ENCODE measurements at regions not wholly inside any gene's neighbourhood (a gene's known extent, or its start where the extent isn't known, plus 50 kb on each side); places are given as distances from the start of the nearest gene placed in this dataset.

- peaks cover 7% of the 10 kb centered on the region for H3K27me3 Mint-ChIP-seq
- H3K27me3 ChIP-seq (ENCODE audit: control insufficient read depth, insufficient read depth, low read length): peaks cover 3% of the 10 kb centered on the region
- no peak overlapping the region for H3K27ac ChIP-seq (ENCODE audit: insufficient read depth, low read length, poor library complexity, severe bottlenecking)
- no peak overlapping the region for H3K4me3 Mint-ChIP-seq
- no peak for DNase-seq
- no peaks in the 10 kb centered on the region for H3K4me1 Mint-ChIP-seq
- ATAC-seq (ENCODE audit: low read depth in 2 of 2): no peak
- peaks cover 0 to 2% (median 0%) of the 10 kb centered on the region in 7 donors for H3K9me3 Mint-ChIP-seq
- no peak overlapping the region for H3K4me3 ChIP-seq (ENCODE audit: low read depth, low read length)
- no peak overlapping the region for H3K27ac Mint-ChIP-seq
- no peaks in the 10 kb centered on the region for H3K4me1 ChIP-seq (ENCODE audit: control insufficient read depth, insufficient read depth, low read length, poor library complexity, severe bottlenecking)
- H3K36me3 ChIP-seq (ENCODE audit: control insufficient read depth, insufficient read depth, low read length): no peaks in the 10 kb centered on the region
- no peaks in the 10 kb centered on the region for H3K36me3 Mint-ChIP-seq
- H3K9me3 ChIP-seq (ENCODE audit: control insufficient read depth in 2 of 2, low read length in 2 of 2): no peaks in the 10 kb centered on the region
Observed at GRCh38 chr10:44051584-44052385, 333.1 kb downstream of the CXCL12 start.

GRCh38 chr10:44051091-44051490, 333.8 kb downstream of the CXCL12 start:
- Histone ChIP-seq H3K36me3 (ENCODE audit: control insufficient read depth, insufficient read depth, low read length) (no peaks in the 10 kb centered on the region), H3K4me3 (ENCODE audit: low read depth, low read length) (no peak overlapping the region), H3K9me3 (ENCODE audit: control insufficient read depth in 2 of 2, low read length in 2 of 2) (no peaks in the 10 kb centered on the region), H3K4me1 (ENCODE audit: control insufficient read depth, insufficient read depth, low read length, poor library complexity, severe bottlenecking) (no peaks in the 10 kb centered on the region), H3K27me3 (ENCODE audit: control insufficient read depth, insufficient read depth, low read length) (peaks cover 3% of the 10 kb centered on the region), H3K27ac (ENCODE audit: insufficient read depth, low read length, poor library complexity, severe bottlenecking) (no peak overlapping the region)
- Mint-ChIP-seq H3K36me3 (no peaks in the 10 kb centered on the region), H3K27me3 (peaks cover 3% of the 10 kb centered on the region), H3K9me3 (peaks cover 0 to 2% (median 0%) of the 10 kb centered on the region in 7 donors), H3K4me1 (no peaks in the 10 kb centered on the region), H3K4me3 (no peak overlapping the region), H3K27ac (no peak overlapping the region)
- ATAC-seq (ENCODE audit: low read depth in 2 of 2) (no peak), DNase-seq (no peak)

GRCh38 chr10:44049301-44050015, 335.4 kb downstream of the CXCL12 start:
- no peaks in the 10 kb centered on the region for H3K9me3 ChIP-seq (ENCODE audit: control insufficient read depth in 2 of 2, low read length in 2 of 2)
- H3K36me3 ChIP-seq (ENCODE audit: control insufficient read depth, insufficient read depth, low read length): no peaks in the 10 kb centered on the region
- H3K4me3 ChIP-seq (ENCODE audit: low read depth, low read length): no peak overlapping the region
- H3K36me3 Mint-ChIP-seq: no peaks in the 10 kb centered on the region
- H3K27ac ChIP-seq (ENCODE audit: insufficient read depth, low read length, poor library complexity, severe bottlenecking): no peak overlapping the region
- no peaks in the 10 kb centered on the region for H3K27me3 Mint-ChIP-seq
- no peaks in the 10 kb centered on the region for H3K4me1 Mint-ChIP-seq
- DNase-seq (no peak), ATAC-seq (ENCODE audit: low read depth in 2 of 2) (no peak)
- H3K4me1 ChIP-seq (ENCODE audit: control insufficient read depth, insufficient read depth, low read length, poor library complexity, severe bottlenecking): no peaks in the 10 kb centered on the region
- peaks cover 0 to 2% (median 0%) of the 10 kb centered on the region in 7 donors for H3K9me3 Mint-ChIP-seq
- no peak overlapping the region for H3K4me3 Mint-ChIP-seq
- peaks cover 3% of the 10 kb centered on the region for H3K27me3 ChIP-seq (ENCODE audit: control insufficient read depth, insufficient read depth, low read length)
- no peak overlapping the region for H3K27ac Mint-ChIP-seq

GRCh38 chr10:44047361-44047760, 337.5 kb downstream of the CXCL12 start:
- no peak for ATAC-seq (ENCODE audit: low read depth in 2 of 2)
- Mint-ChIP-seq H3K36me3 (no peaks in the 10 kb centered on the region), H3K27ac (no peak overlapping the region), H3K4me1 (no peaks in the 10 kb centered on the region), H3K4me3 (no peak overlapping the region), H3K9me3 (peaks cover 0 to 2% (median 0%) of the 10 kb centered on the region in 7 donors), H3K27me3 (no peaks in the 10 kb centered on the region)
- Histone ChIP-seq H3K27ac (ENCODE audit: insufficient read depth, low read length, poor library complexity, severe bottlenecking) (no peak overlapping the region), H3K27me3 (ENCODE audit: control insufficient read depth, insufficient read depth, low read length) (peaks cover 3% of the 10 kb centered on the region), H3K4me3 (ENCODE audit: low read depth, low read length) (no peak overlapping the region), H3K9me3 (ENCODE audit: control insufficient read depth in 2 of 2, low read length in 2 of 2) (no peaks in the 10 kb centered on the region), H3K36me3 (ENCODE audit: control insufficient read depth, insufficient read depth, low read length) (no peaks in the 10 kb centered on the region), H3K4me1 (ENCODE audit: control insufficient read depth, insufficient read depth, low read length, poor library complexity, severe bottlenecking) (no peaks in the 10 kb centered on the region)
- DNase-seq: no peak

GRCh38 chr10:44046605-44047004, 338.3 kb downstream of the CXCL12 start:
- Histone ChIP-seq H3K4me3 (ENCODE audit: low read depth, low read length) (no peak overlapping the region), H3K9me3 (ENCODE audit: control insufficient read depth in 2 of 2, low read length in 2 of 2) (no peaks in the 10 kb centered on the region), H3K27ac (ENCODE audit: insufficient read depth, low read length, poor library complexity, severe bottlenecking) (no peak overlapping the region), H3K4me1 (ENCODE audit: control insufficient read depth, insufficient read depth, low read length, poor library complexity, severe bottlenecking) (no peaks in the 10 kb centered on the region), H3K27me3 (ENCODE audit: control insufficient read depth, insufficient read depth, low read length) (peaks cover 3% of the 10 kb centered on the region), H3K36me3 (ENCODE audit: control insufficient read depth, insufficient read depth, low read length) (no peaks in the 10 kb centered on the region)
- no peaks in the 10 kb centered on the region for H3K36me3 Mint-ChIP-seq
- no peak overlapping the region for H3K27ac Mint-ChIP-seq
- H3K27me3 Mint-ChIP-seq: no peaks in the 10 kb centered on the region
- H3K4me3 Mint-ChIP-seq: no peak overlapping the region
- no peak for ATAC-seq (ENCODE audit: low read depth in 2 of 2)
- H3K9me3 Mint-ChIP-seq: peaks cover 0 to 2% (median 0%) of the 10 kb centered on the region in 7 donors
- no peaks in the 10 kb centered on the region for H3K4me1 Mint-ChIP-seq
- no peak for DNase-seq

- H3K9me3 ChIP-seq (ENCODE audit: control insufficient read depth in 2 of 2, low read length in 2 of 2): no peaks in the 10 kb centered on the region
- Mint-ChIP-seq H3K4me1 (no peaks in the 10 kb centered on the region), H3K27me3 (no peaks in the 10 kb centered on the region), H3K4me3 (no peak overlapping the region), H3K36me3 (no peaks in the 10 kb centered on the region), H3K27ac (no peak overlapping the region), H3K9me3 (peaks cover 0 to 1% (median 0%) of the 10 kb centered on the region in 7 donors)
- H3K27me3 ChIP-seq (ENCODE audit: control insufficient read depth, insufficient read depth, low read length): peaks cover 3% of the 10 kb centered on the region
- no peaks in the 10 kb centered on the region for H3K4me1 ChIP-seq (ENCODE audit: control insufficient read depth, insufficient read depth, low read length, poor library complexity, severe bottlenecking)
- no peak for ATAC-seq (ENCODE audit: low read depth in 2 of 2)
- H3K36me3 ChIP-seq (ENCODE audit: control insufficient read depth, insufficient read depth, low read length): no peaks in the 10 kb centered on the region
- DNase-seq: no peak
- no peak overlapping the region for H3K27ac ChIP-seq (ENCODE audit: insufficient read depth, low read length, poor library complexity, severe bottlenecking)
- H3K4me3 ChIP-seq (ENCODE audit: low read depth, low read length): no peak overlapping the region
Observed at GRCh38 chr10:44045020-44045419, 339.9 kb downstream of the CXCL12 start.

GRCh38 chr10:44044549-44044948, 340.3 kb downstream of the CXCL12 start:
- Mint-ChIP-seq H3K27ac (no peak overlapping the region), H3K9me3 (peaks cover 0 to 1% (median 0%) of the 10 kb centered on the region in 7 donors), H3K4me1 (no peaks in the 10 kb centered on the region), H3K27me3 (no peaks in the 10 kb centered on the region), H3K36me3 (no peaks in the 10 kb centered on the region), H3K4me3 (no peak overlapping the region)
- H3K4me1 ChIP-seq (ENCODE audit: control insufficient read depth, insufficient read depth, low read length, poor library complexity, severe bottlenecking): no peaks in the 10 kb centered on the region
- no peaks in the 10 kb centered on the region for H3K9me3 ChIP-seq (ENCODE audit: control insufficient read depth in 2 of 2, low read length in 2 of 2)
- ATAC-seq (ENCODE audit: low read depth in 2 of 2) (no peak), DNase-seq (no peak)
- peaks cover 3% of the 10 kb centered on the region for H3K27me3 ChIP-seq (ENCODE audit: control insufficient read depth, insufficient read depth, low read length)
- H3K27ac ChIP-seq (ENCODE audit: insufficient read depth, low read length, poor library complexity, severe bottlenecking): no peak overlapping the region
- H3K36me3 ChIP-seq (ENCODE audit: control insufficient read depth, insufficient read depth, low read length): no peaks in the 10 kb centered on the region
- no peak overlapping the region for H3K4me3 ChIP-seq (ENCODE audit: low read depth, low read length)
